ENCODE measurements at regions not wholly inside any gene's neighbourhood (a gene's known extent, or its start where the extent isn't known, plus 50 kb on each side); places are given as distances from the start of the nearest gene placed in this dataset.

GRCh38 chr2:150047620-150048222, 439.7 kb downstream of the RND3 start:
- Histone ChIP-seq H2AFZ (ENCODE audit: low read length) (no peak overlapping the region), H3K79me2 (ENCODE audit: insufficient read depth, low read length) (no peaks in the 10 kb centered on the region), H3K9me2 (replicated peaks; ENCODE audit: low read depth, low read length) (no peaks in the 10 kb centered on the region), H3K27me3 (ENCODE audit: insufficient read depth, low read length, poor library complexity, severe bottlenecking) (no peaks in the 10 kb centered on the region), H3K4me3 (ENCODE audit: low read length, poor library complexity, severe bottlenecking) (no peak overlapping the region), H3K36me3 (ENCODE audit: insufficient read depth, low read length) (no peaks in the 10 kb centered on the region), H3K9ac (ENCODE audit: low read depth, low read length, poor library complexity, severe bottlenecking) (no peak overlapping the region), H3K9me3 (ENCODE audit: insufficient read depth, low read depth, low read length) (no peaks in the 10 kb centered on the region), H3K4me2 (ENCODE audit: low read depth, low read length, poor library complexity, severe bottlenecking) (no peak overlapping the region), H3K4me1 (ENCODE audit: insufficient read depth, low read length, poor library complexity, severe bottlenecking) (no peaks in the 10 kb centered on the region), H3F3A (ENCODE audit: low read depth) (no peaks in the 10 kb centered on the region), H4K20me1 (ENCODE audit: insufficient read depth, low read length, poor library complexity, severe bottlenecking) (no peaks in the 10 kb centered on the region)
- TF ChIP-seq CTCF (conservative IDR thresholded peaks at IDR 0.05; ENCODE audit: low read length), result no peak
- no peak for TF ChIP-seq EZH2phosphoT487 (IDR thresholded peaks at IDR 0.05; ENCODE audit: borderline replicate concordance)

GRCh38 chr2:150046810-150047209, 440.7 kb downstream of the RND3 start:
- H3K27me3 ChIP-seq (ENCODE audit: insufficient read depth, low read length, poor library complexity, severe bottlenecking), result no peaks in the 10 kb centered on the region
- H3K79me2 ChIP-seq (ENCODE audit: insufficient read depth, low read length), result no peaks in the 10 kb centered on the region
- no peak overlapping the region for H3K4me3 ChIP-seq (ENCODE audit: low read length, poor library complexity, severe bottlenecking)
- H3F3A ChIP-seq (ENCODE audit: low read depth), result no peaks in the 10 kb centered on the region
- no peak overlapping the region for H3K4me2 ChIP-seq (ENCODE audit: low read depth, low read length, poor library complexity, severe bottlenecking)
- H3K36me3 ChIP-seq (ENCODE audit: insufficient read depth, low read length), result no peaks in the 10 kb centered on the region
- H3K4me1 ChIP-seq (ENCODE audit: insufficient read depth, low read length, poor library complexity, severe bottlenecking), result no peaks in the 10 kb centered on the region
- H3K9me3 ChIP-seq (ENCODE audit: insufficient read depth, low read depth, low read length), result no peaks in the 10 kb centered on the region
- H3K9me2 ChIP-seq (replicated peaks; ENCODE audit: low read depth, low read length), result no peaks in the 10 kb centered on the region
- H2AFZ ChIP-seq (ENCODE audit: low read length), result no peak overlapping the region
- TF ChIP-seq EZH2phosphoT487 (IDR thresholded peaks at IDR 0.05; ENCODE audit: borderline replicate concordance), result no peak
- no peak for TF ChIP-seq CTCF (conservative IDR thresholded peaks at IDR 0.05; ENCODE audit: low read length)
- H3K9ac ChIP-seq (ENCODE audit: low read depth, low read length, poor library complexity, severe bottlenecking), result no peak overlapping the region
- no peaks in the 10 kb centered on the region for H4K20me1 ChIP-seq (ENCODE audit: insufficient read depth, low read length, poor library complexity, severe bottlenecking)

GRCh38 chr2:150046211-150046610, 441.3 kb downstream of the RND3 start:
- H3K4me2 ChIP-seq (ENCODE audit: low read depth, low read length, poor library complexity, severe bottlenecking), result no peak overlapping the region
- no peaks in the 10 kb centered on the region for H3K27me3 ChIP-seq (ENCODE audit: insufficient read depth, low read length, poor library complexity, severe bottlenecking)
- H3K9me3 ChIP-seq (ENCODE audit: insufficient read depth, low read depth, low read length), result no peaks in the 10 kb centered on the region
- no peak overlapping the region for H3K4me3 ChIP-seq (ENCODE audit: low read length, poor library complexity, severe bottlenecking)
- H2AFZ ChIP-seq (ENCODE audit: low read length), result no peak overlapping the region
- no peaks in the 10 kb centered on the region for H3K36me3 ChIP-seq (ENCODE audit: insufficient read depth, low read length)
- no peaks in the 10 kb centered on the region for H3K4me1 ChIP-seq (ENCODE audit: insufficient read depth, low read length, poor library complexity, severe bottlenecking)
- H3K79me2 ChIP-seq (ENCODE audit: insufficient read depth, low read length), result no peaks in the 10 kb centered on the region
- no peaks in the 10 kb centered on the region for H3K9me2 ChIP-seq (replicated peaks; ENCODE audit: low read depth, low read length)
- no peaks in the 10 kb centered on the region for H3F3A ChIP-seq (ENCODE audit: low read depth)
- H3K9ac ChIP-seq (ENCODE audit: low read depth, low read length, poor library complexity, severe bottlenecking), result no peak overlapping the region
- no peaks in the 10 kb centered on the region for H4K20me1 ChIP-seq (ENCODE audit: insufficient read depth, low read length, poor library complexity, severe bottlenecking)
- TF ChIP-seq CTCF (conservative IDR thresholded peaks at IDR 0.05; ENCODE audit: low read length) (no peak), EZH2phosphoT487 (IDR thresholded peaks at IDR 0.05; ENCODE audit: borderline replicate concordance) (no peak)

Data from Loucy (cell line).